IMR-90 (cell line): ENCODE measurements at regions not wholly inside any gene's neighbourhood (a gene's known extent, or its start where the extent isn't known, plus 50 kb on each side); places are given as distances from the start of the nearest gene placed in this dataset.

ENCODE experiments used
- BHLHE40 ChIP-seq: fragments of 150-350 bp; IDR thresholded peaks from 2 replicates; pipeline ENCODE4 v1.6.1; 2016; ENCODE audit warnings: mild to moderate bottlenecking, low read depth, low read length
- CEBPB ChIP-seq: IDR thresholded peaks from 2 replicates; pipeline ENCODE4 v1.6.1; 2012; ENCODE audit warnings: low read depth, low read length, improper control_type of control experiment
- FOS ChIP-seq: fragments of 150-350 bp; IDR thresholded peaks from 2 replicates; pipeline ENCODE4 v1.6.1; 2016; ENCODE audit warnings: low read depth, low read length
- MAZ ChIP-seq: IDR thresholded peaks from 2 replicates; pipeline ENCODE4 v1.6.1; 2012; ENCODE audit warnings: low read depth, mild to moderate bottlenecking, low read length, improper control_type of control experiment, moderate library complexity, borderline replicate concordance
- MXI1 ChIP-seq: IDR thresholded peaks from 2 replicates; pipeline ENCODE4 v1.6.1; 2012; ENCODE audit warnings: low read depth, mild to moderate bottlenecking, low read length, moderate library complexity, borderline replicate concordance
- POLR2A ChIP-seq: IDR thresholded peaks from 2 replicates; pipeline ENCODE4 v1.6.1; 2012; ENCODE audit warnings: mild to moderate bottlenecking, low read depth, low read length
- RCOR1 ChIP-seq: IDR thresholded peaks from 2 replicates; pipeline ENCODE4 v1.6.1; 2012; ENCODE audit warnings: mild to moderate bottlenecking, low read length, improper control_type of control experiment; ENCODE audit not compliant: insufficient replicate concordance
- RFX5 ChIP-seq: IDR thresholded peaks from 2 replicates; pipeline ENCODE4 v1.8.0; 2012; ENCODE audit warnings: low read depth, mild to moderate bottlenecking, low read length, moderate library complexity
- TF ChIP-seq, protein P1 (sequence below): conservative IDR thresholded peaks from 2 replicates; pipeline ENCODE4 v1.5.1; 2012; ENCODE audit warnings: mild to moderate bottlenecking, low read depth, low read length, improper control_type of control experiment
- TF ChIP-seq, protein P2 (sequence below): fragments of 150-350 bp; IDR thresholded peaks from 2 replicates; pipeline ENCODE4 v1.6.1; 2017; ENCODE audit warnings: mild to moderate bottlenecking, antibody characterized with exemption, low read length, low read depth

DNA sequence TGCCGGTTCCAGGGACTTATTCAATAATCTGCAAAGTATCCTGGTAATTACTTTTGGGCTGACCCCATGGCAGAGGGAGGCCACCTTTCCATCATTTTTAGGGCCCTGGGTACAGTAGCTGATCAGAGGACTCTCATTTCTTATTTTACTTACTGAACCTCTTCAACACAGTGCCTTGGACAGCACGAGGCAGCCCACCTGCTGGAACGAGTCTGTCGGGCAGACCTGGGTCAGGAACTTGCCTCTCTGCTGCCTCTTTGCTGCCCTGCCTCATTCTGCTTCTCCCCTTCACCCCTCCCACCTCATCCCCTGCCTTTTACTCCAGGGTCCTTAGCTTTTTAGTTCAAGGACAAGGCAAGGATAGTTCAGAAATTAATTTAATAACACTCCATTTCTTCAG lies 204.5 kb downstream of the CSNK2A3 start:
- TF ChIP-seq, protein P1, sequence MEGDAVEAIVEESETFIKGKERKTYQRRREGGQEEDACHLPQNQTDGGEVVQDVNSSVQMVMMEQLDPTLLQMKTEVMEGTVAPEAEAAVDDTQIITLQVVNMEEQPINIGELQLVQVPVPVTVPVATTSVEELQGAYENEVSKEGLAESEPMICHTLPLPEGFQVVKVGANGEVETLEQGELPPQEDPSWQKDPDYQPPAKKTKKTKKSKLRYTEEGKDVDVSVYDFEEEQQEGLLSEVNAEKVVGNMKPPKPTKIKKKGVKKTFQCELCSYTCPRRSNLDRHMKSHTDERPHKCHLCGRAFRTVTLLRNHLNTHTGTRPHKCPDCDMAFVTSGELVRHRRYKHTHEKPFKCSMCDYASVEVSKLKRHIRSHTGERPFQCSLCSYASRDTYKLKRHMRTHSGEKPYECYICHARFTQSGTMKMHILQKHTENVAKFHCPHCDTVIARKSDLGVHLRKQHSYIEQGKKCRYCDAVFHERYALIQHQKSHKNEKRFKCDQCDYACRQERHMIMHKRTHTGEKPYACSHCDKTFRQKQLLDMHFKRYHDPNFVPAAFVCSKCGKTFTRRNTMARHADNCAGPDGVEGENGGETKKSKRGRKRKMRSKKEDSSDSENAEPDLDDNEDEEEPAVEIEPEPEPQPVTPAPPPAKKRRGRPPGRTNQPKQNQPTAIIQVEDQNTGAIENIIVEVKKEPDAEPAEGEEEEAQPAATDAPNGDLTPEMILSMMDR, result no peak
- TF ChIP-seq RFX5, result no peak
- TF ChIP-seq POLR2A, result no peak
- no peak for TF ChIP-seq CEBPB
- TF ChIP-seq, protein P2, sequence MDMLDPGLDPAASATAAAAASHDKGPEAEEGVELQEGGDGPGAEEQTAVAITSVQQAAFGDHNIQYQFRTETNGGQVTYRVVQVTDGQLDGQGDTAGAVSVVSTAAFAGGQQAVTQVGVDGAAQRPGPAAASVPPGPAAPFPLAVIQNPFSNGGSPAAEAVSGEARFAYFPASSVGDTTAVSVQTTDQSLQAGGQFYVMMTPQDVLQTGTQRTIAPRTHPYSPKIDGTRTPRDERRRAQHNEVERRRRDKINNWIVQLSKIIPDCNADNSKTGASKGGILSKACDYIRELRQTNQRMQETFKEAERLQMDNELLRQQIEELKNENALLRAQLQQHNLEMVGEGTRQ, result no peak
- no peak for TF ChIP-seq MXI1
- TF ChIP-seq BHLHE40, result no peak
- TF ChIP-seq MAZ, result no peak
- no peak for TF ChIP-seq RCOR1
- no peak for TF ChIP-seq FOS
